RWPE2 (cell line): ENCODE measurements at regions not wholly inside any gene's neighbourhood (a gene's known extent, or its start where the extent isn't known, plus 50 kb on each side); places are given as distances from the start of the nearest gene placed in this dataset.
A peak's percentile ranks its signal among the peaks of the same experiment; 100 is the strongest.

ENCODE experiments used
- ATAC-seq: fragments of 200-7000 bp; cut with Tn5 transposase; 3 replicates; pipeline ENCODE4 v1.9.1; 2021; ENCODE audit warnings: low read depth
- DNase-seq: peaks from one replicate; pipeline ENCODE4 v3.0.0-alpha.2; 2020; ENCODE audit warnings: low spot score
- H3K27ac ChIP-seq: fragments of 450-650 bp; 2 replicates; pipeline ENCODE4 v1.5.1; 2017; ENCODE audit warnings: mild to moderate bottlenecking; ENCODE audit not compliant: poor library complexity, severe bottlenecking
- H3K27me3 ChIP-seq: fragments of 250-450 bp; sonication (Bioruptor Pico); 2 replicates; pipeline ENCODE4 v1.5.1; 2021; ENCODE audit warnings: mild to moderate bottlenecking, moderate library complexity; ENCODE audit not compliant: insufficient read depth, poor library complexity, severe bottlenecking
- H3K36me3 ChIP-seq: fragments of 250-450 bp; sonication (Bioruptor Pico); 2 replicates; pipeline ENCODE4 v1.5.1; 2020; ENCODE audit warnings: low read depth, mild to moderate bottlenecking, moderate library complexity
- H3K4me1 ChIP-seq: fragments of 250-450 bp; sonication (Bioruptor Pico); 2 replicates; pipeline ENCODE4 v1.5.1; 2021; ENCODE audit warnings: mild to moderate bottlenecking, moderate library complexity; ENCODE audit not compliant: insufficient read depth, poor library complexity, severe bottlenecking
- H3K4me3 ChIP-seq: fragments of 250-450 bp; sonication (Bioruptor Pico); 2 replicates; pipeline ENCODE4 v1.5.1; 2021; ENCODE audit warnings: mild to moderate bottlenecking, moderate library complexity; ENCODE audit not compliant: severe bottlenecking
- H3K9me3 ChIP-seq: fragments of 250-450 bp; sonication (Bioruptor Pico); 2 replicates; pipeline ENCODE4 v1.5.1; 2021; ENCODE audit warnings: mild to moderate bottlenecking, moderate library complexity; ENCODE audit not compliant: severe bottlenecking
- TF ChIP-seq, protein P1 (sequence below): fragments of 450-650 bp; IDR thresholded peaks from one replicate; pipeline ENCODE4 v1.5.1; 2017; ENCODE audit warnings: mild to moderate bottlenecking, moderate library complexity; ENCODE audit not compliant: poor library complexity, severe bottlenecking

DNA sequence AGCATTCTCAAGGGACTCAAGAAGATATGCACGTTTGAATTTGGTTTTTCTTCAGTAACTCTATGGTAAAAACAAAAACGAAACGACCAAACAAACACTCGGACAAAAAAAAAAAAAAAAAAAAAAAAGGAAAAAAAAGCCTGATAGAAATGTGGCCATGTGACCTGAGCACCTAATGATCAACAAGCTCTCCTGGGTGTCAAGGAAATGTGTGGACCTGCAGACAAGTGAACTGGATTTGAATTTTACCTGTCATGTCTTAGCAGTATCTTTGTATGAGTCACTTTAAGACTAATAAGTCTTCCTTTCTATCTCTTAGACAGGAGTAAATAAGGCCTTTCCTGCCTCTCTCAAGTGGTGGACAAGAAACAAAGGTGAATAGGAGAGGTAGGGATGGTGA is 190.6 kb upstream of the GRIA1 start:
- ATAC-seq (0 out of 3 replicates have a peak, but pooled peaks have one; percentile 14), DNase-seq (no peak)
- H3K36me3 ChIP-seq, result no peaks in the 10 kb centered on the region
- H3K4me1 ChIP-seq, result no peaks in the 10 kb centered on the region
- H3K9me3 ChIP-seq, result no peaks in the 10 kb centered on the region
- H3K27ac ChIP-seq, result no peak overlapping the region
- H3K27me3 ChIP-seq, result no peaks in the 10 kb centered on the region
- H3K4me3 ChIP-seq, result no peak overlapping the region
- TF ChIP-seq, protein P1, sequence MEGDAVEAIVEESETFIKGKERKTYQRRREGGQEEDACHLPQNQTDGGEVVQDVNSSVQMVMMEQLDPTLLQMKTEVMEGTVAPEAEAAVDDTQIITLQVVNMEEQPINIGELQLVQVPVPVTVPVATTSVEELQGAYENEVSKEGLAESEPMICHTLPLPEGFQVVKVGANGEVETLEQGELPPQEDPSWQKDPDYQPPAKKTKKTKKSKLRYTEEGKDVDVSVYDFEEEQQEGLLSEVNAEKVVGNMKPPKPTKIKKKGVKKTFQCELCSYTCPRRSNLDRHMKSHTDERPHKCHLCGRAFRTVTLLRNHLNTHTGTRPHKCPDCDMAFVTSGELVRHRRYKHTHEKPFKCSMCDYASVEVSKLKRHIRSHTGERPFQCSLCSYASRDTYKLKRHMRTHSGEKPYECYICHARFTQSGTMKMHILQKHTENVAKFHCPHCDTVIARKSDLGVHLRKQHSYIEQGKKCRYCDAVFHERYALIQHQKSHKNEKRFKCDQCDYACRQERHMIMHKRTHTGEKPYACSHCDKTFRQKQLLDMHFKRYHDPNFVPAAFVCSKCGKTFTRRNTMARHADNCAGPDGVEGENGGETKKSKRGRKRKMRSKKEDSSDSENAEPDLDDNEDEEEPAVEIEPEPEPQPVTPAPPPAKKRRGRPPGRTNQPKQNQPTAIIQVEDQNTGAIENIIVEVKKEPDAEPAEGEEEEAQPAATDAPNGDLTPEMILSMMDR, result no peak

DNA sequence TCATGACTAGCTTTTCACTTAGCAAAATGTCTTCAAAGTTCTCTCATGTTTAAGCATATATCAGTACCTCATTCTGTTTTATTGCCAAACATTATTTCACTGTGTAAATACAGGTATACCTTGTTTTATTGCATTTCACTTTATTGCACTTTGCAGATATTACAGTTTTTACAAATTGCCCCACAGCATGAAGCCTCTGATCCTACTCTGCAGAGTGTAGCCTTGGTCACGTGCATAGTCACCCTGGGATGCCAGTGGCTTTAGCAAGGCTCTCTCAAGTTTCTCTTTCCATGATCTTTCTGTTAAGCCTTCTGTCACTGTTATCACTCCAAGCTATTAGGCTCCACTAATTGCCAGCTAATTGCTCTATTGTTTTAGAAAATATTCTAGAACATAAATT is 182.2 kb upstream of the GRIA1 start:
- Histone ChIP-seq H3K4me3 (no peak overlapping the region), H3K27me3 (no peaks in the 10 kb centered on the region), H3K4me1 (peaks cover 16% of the 10 kb centered on the region), H3K9me3 (peaks cover 3% of the 10 kb centered on the region), H3K36me3 (no peaks in the 10 kb centered on the region), H3K27ac (no peak overlapping the region)
- TF ChIP-seq, protein P1, result no peak
- no peak for DNase-seq
- ATAC-seq, result no peak

DNA sequence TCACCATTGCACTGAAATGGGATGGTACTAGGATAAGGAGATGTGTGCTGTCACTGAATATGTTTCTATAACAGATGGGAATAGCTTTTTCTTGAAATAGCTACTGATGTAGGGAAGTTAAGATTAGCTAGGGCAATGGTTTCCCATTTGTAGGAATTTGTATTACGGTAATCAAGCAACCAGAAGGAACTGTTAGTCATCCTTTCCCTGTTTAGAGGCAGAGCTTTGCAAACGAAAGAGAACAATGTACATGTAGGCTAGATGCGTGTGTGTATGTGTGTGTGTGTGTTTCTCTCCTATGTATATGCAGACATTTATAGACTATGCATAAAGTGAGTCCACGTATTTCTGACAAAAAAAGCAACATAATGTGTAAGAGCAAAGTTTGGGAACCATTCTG is 171.9 kb upstream of the GRIA1 start:
- H3K27ac ChIP-seq, result no peak overlapping the region
- no peaks in the 10 kb centered on the region for H3K9me3 ChIP-seq
- H3K4me3 ChIP-seq, result no peak overlapping the region
- no peaks in the 10 kb centered on the region for H3K4me1 ChIP-seq
- no peak for ATAC-seq
- DNase-seq, result no peak
- H3K27me3 ChIP-seq, result no peaks in the 10 kb centered on the region
- TF ChIP-seq, protein P1, result no peak
- no peaks in the 10 kb centered on the region for H3K36me3 ChIP-seq

DNA sequence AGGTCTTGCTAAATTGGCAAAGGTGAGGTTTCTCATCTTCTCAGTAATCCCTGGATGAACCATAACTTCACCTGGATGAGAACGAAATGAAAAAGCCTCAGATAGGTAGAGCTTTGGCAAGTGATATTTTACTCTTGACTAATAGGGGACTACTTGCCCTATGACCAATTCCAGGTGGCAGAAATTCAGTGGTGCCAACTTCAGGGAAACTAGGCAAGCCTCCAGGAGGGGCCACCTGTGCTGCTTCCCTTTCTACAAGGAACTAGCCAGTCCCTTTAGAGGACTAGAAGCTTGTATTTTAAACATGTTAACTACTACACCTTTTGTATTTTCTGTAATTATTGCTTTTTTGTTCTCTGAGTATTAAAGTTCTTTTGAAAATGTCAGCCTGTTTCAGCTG is 169.0 kb upstream of the GRIA1 start:
- Histone ChIP-seq H3K4me3 (no peak overlapping the region), H3K36me3 (no peaks in the 10 kb centered on the region), H3K27ac (no peak overlapping the region), H3K9me3 (no peaks in the 10 kb centered on the region), H3K27me3 (no peaks in the 10 kb centered on the region), H3K4me1 (peaks cover 4% of the 10 kb centered on the region)
- DNase-seq, result no peak
- no peak for ATAC-seq
- TF ChIP-seq, protein P1, result no peak

DNA sequence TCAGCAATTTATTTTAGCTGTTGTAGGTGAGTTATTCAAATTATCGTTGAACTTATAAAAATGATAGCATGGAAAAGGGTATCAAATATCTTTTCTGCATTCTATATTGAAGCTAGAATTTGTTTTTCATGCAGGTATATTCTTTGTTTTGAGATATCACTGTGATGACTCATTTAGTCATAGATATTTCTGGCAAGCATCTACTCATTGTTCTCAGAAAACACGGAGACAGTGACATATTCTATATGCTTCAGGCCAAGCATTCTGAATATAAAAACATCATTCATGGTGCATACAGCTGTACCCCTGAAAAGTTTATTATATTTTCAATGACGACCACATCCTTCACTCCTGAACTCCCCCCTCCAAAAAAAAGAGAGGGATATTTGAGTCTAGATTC is 150.3 kb upstream of the GRIA1 start:
- Histone ChIP-seq H3K4me1 (no peaks in the 10 kb centered on the region), H3K27me3 (no peaks in the 10 kb centered on the region), H3K27ac (no peak overlapping the region), H3K36me3 (no peaks in the 10 kb centered on the region), H3K4me3 (no peak overlapping the region), H3K9me3 (no peaks in the 10 kb centered on the region)
- TF ChIP-seq, protein P1, result no peak
- DNase-seq, result no peak
- peak; percentile 58; the same call in 2 of the 3 replicates for ATAC-seq
